ENCODE measurements at regions not wholly inside any gene's neighbourhood (a gene's known extent, or its start where the extent isn't known, plus 50 kb on each side); places are given as distances from the start of the nearest gene placed in this dataset.

- no peak for TF ChIP-seq CTCF (CRISPR knock-in tag; IDR thresholded peaks at IDR 0.05)
- TF ChIP-seq DDIT3 (CRISPR knock-in tag; IDR thresholded peaks at IDR 0.05), result no peak
- no peak for TF ChIP-seq ZBTB20 (CRISPR knock-in tag; IDR thresholded peaks at IDR 0.05; ENCODE audit: borderline replicate concordance, low read depth)
- TF ChIP-seq, protein P1, sequence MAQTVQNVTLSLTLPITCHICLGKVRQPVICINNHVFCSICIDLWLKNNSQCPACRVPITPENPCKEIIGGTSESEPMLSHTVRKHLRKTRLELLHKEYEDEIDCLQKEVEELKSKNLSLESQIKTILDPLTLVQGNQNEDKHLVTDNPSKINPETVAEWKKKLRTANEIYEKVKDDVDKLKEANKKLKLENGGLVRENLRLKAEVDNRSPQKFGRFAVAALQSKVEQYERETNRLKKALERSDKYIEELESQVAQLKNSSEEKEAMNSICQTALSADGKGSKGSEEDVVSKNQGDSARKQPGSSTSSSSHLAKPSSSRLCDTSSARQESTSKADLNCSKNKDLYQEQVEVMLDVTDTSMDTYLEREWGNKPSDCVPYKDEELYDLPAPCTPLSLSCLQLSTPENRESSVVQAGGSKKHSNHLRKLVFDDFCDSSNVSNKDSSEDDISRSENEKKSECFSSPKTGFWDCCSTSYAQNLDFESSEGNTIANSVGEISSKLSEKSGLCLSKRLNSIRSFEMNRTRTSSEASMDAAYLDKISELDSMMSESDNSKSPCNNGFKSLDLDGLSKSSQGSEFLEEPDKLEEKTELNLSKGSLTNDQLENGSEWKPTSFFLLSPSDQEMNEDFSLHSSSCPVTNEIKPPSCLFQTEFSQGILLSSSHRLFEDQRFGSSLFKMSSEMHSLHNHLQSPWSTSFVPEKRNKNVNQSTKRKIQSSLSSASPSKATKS (CRISPR knock-in tag; IDR thresholded peaks at IDR 0.05), result no peak
- no peak for TF ChIP-seq MBD4 (IDR thresholded peaks at IDR 0.05; ENCODE audit: borderline replicate concordance, low read length)
- TF ChIP-seq RBAK (CRISPR knock-in tag; IDR thresholded peaks at IDR 0.05), result no peak
- no peak for TF ChIP-seq GFI1 (CRISPR knock-in tag; IDR thresholded peaks at IDR 0.05; ENCODE audit: borderline replicate concordance)
- TF ChIP-seq, protein P2, sequence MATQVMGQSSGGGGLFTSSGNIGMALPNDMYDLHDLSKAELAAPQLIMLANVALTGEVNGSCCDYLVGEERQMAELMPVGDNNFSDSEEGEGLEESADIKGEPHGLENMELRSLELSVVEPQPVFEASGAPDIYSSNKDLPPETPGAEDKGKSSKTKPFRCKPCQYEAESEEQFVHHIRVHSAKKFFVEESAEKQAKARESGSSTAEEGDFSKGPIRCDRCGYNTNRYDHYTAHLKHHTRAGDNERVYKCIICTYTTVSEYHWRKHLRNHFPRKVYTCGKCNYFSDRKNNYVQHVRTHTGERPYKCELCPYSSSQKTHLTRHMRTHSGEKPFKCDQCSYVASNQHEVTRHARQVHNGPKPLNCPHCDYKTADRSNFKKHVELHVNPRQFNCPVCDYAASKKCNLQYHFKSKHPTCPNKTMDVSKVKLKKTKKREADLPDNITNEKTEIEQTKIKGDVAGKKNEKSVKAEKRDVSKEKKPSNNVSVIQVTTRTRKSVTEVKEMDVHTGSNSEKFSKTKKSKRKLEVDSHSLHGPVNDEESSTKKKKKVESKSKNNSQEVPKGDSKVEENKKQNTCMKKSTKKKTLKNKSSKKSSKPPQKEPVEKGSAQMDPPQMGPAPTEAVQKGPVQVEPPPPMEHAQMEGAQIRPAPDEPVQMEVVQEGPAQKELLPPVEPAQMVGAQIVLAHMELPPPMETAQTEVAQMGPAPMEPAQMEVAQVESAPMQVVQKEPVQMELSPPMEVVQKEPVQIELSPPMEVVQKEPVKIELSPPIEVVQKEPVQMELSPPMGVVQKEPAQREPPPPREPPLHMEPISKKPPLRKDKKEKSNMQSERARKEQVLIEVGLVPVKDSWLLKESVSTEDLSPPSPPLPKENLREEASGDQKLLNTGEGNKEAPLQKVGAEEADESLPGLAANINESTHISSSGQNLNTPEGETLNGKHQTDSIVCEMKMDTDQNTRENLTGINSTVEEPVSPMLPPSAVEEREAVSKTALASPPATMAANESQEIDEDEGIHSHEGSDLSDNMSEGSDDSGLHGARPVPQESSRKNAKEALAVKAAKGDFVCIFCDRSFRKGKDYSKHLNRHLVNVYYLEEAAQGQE (IDR thresholded peaks at IDR 0.05; ENCODE audit: borderline replicate concordance in 1 of 2, low read depth in 1 of 2, low read length in 2 of 2), result no peak
- TF ChIP-seq ZNF18 (CRISPR knock-in tag; IDR thresholded peaks at IDR 0.05; ENCODE audit: insufficient replicate concordance), result no peak
- TF ChIP-seq, protein P3, sequence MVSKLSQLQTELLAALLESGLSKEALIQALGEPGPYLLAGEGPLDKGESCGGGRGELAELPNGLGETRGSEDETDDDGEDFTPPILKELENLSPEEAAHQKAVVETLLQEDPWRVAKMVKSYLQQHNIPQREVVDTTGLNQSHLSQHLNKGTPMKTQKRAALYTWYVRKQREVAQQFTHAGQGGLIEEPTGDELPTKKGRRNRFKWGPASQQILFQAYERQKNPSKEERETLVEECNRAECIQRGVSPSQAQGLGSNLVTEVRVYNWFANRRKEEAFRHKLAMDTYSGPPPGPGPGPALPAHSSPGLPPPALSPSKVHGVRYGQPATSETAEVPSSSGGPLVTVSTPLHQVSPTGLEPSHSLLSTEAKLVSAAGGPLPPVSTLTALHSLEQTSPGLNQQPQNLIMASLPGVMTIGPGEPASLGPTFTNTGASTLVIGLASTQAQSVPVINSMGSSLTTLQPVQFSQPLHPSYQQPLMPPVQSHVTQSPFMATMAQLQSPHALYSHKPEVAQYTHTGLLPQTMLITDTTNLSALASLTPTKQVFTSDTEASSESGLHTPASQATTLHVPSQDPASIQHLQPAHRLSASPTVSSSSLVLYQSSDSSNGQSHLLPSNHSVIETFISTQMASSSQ (IDR thresholded peaks at IDR 0.05; ENCODE audit: low read depth), result no peak
- TF ChIP-seq, protein P3 (CRISPR knock-in tag; IDR thresholded peaks at IDR 0.05; ENCODE audit: borderline replicate concordance), result no peak
- peak; percentile 65; the same call in 1 of the 2 replicates for TF ChIP-seq POGZ (CRISPR knock-in tag; IDR thresholded peaks at IDR 0.05)
- no peak for TF ChIP-seq SMAD3 (CRISPR knock-in tag; IDR thresholded peaks at IDR 0.05)
- no peak for TF ChIP-seq MEIS1 (CRISPR knock-in tag; IDR thresholded peaks at IDR 0.05; ENCODE audit: borderline replicate concordance)
- TF ChIP-seq ZNF589 (CRISPR knock-in tag; conservative IDR thresholded peaks at IDR 0.05), result no peak
- TF ChIP-seq PTBP1 (IDR thresholded peaks at IDR 0.05; ENCODE audit: low read depth, low read length, poor library complexity, severe bottlenecking), result no peak
Measured at GRCh38 chr2:215532844-215533243, 97.0 kb upstream of the FN1 start (continued).

All from HepG2 (cell line).